ENCODE measurements at regions not wholly inside any gene's neighbourhood (a gene's known extent, or its start where the extent isn't known, plus 50 kb on each side); places are given as distances from the start of the nearest gene placed in this dataset.

DNA sequence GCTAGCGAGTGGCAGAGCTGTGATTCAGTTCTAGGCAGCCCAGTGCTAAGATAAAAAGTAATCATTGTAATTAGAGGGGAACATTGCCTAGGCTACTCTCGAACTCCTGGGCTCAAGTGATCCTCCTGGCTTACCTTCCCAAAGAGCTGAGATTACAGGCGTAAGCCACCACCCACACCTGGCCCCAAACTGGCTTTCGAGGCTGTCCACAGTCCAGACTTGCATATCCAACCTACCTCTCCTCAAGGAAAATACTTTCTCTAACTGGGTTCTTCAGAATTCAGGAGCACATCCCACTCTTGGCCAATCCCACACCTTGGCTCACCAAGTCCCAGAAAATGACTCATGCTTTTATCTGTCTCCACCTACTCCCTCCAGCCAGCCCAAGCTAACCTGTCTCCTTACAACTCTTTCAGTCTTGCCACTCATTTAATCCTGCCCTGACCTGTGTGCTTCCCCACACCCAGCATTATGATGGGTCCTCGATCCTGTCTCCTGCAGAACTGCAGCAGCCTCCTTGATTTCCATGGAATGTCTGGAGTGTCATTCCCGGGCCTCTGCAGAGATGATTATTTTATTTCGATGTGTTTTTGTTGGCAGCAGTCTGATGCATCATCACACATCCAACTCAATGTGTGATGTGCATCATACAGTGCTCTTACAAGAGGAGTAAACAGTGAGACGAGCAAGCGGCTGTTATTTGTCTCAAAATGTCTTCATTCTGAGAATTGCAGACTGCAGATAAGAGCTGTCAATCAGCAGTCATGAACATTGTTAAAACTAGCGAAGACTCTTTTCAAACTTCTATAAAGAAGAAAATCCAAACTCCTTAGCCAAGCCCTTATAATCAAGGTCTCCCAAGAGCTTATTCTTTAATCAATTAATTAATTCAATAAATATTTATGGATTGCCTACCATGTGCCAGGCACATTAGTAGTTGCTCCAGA, 167.3 kb downstream of the SEC61B start:
- TF ChIP-seq, protein P1, sequence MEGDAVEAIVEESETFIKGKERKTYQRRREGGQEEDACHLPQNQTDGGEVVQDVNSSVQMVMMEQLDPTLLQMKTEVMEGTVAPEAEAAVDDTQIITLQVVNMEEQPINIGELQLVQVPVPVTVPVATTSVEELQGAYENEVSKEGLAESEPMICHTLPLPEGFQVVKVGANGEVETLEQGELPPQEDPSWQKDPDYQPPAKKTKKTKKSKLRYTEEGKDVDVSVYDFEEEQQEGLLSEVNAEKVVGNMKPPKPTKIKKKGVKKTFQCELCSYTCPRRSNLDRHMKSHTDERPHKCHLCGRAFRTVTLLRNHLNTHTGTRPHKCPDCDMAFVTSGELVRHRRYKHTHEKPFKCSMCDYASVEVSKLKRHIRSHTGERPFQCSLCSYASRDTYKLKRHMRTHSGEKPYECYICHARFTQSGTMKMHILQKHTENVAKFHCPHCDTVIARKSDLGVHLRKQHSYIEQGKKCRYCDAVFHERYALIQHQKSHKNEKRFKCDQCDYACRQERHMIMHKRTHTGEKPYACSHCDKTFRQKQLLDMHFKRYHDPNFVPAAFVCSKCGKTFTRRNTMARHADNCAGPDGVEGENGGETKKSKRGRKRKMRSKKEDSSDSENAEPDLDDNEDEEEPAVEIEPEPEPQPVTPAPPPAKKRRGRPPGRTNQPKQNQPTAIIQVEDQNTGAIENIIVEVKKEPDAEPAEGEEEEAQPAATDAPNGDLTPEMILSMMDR (conservative IDR thresholded peaks at IDR 0.05; ENCODE audit: low read depth, low read length): no peak
- DNase-seq (ENCODE audit: low read depth): no peak
- no peak overlapping the region for H3K4me3 ChIP-seq (ENCODE audit: low read length)

DNA sequence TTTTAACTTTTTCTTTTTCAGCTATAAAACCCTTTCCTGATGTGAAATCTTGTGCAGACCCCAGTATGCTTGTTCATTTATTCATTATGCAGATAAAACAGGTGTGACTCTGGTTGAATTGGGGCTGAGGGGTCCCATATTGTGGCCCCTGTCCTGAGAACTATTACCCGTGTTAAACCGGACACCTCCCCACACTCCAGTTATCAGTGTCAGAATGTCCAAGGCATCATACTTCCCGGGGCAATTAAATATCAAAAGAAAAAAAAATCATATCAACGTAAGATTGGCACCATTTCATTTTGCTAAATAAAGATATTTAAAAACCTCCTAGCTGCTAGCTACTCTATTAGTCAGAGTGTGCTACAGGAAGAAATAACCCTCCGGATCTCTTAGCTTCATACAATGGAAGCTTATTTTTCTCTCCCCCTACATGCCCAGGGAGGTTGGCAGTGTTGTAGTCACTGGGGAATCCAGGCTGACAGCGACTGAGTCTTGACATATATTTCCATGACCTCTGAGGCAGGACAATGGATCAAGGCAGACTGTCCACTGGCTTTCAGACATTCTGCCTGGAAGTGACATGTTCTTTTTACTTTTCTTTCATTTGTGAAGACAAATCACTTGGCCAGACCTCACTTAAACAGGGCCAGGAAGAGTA, 170.0 kb downstream of the SEC61B start:
- TF ChIP-seq, protein P1 (conservative IDR thresholded peaks at IDR 0.05; ENCODE audit: low read depth, low read length): no peak
- no peak for DNase-seq (ENCODE audit: low read depth)
- no peak overlapping the region for H3K4me3 ChIP-seq (ENCODE audit: low read length)

DNA sequence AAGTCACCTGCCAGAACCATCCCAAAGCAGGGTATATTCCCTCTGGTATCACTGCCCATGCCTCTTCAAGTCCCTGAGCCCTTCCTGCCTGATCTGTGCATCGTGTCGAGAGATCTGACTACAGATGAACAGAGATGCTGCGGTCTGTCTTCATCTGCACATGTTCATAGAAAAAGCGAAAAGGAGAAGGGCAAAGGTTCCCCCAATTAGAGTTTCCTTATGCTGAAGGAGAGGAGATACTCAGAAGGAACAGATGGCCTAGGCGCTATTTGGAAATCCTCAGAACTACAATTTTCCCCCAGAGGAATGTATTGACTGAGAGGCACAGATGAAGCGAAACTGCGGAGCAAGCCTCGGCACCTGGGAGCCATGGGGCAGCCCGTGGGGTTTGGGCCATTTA, 170.9 kb downstream of the SEC61B start:
- H3K4me3 ChIP-seq (ENCODE audit: low read length): no peak overlapping the region
- TF ChIP-seq, protein P1 (conservative IDR thresholded peaks at IDR 0.05; ENCODE audit: low read depth, low read length): no peak
- no peak for DNase-seq (ENCODE audit: low read depth)

DNA sequence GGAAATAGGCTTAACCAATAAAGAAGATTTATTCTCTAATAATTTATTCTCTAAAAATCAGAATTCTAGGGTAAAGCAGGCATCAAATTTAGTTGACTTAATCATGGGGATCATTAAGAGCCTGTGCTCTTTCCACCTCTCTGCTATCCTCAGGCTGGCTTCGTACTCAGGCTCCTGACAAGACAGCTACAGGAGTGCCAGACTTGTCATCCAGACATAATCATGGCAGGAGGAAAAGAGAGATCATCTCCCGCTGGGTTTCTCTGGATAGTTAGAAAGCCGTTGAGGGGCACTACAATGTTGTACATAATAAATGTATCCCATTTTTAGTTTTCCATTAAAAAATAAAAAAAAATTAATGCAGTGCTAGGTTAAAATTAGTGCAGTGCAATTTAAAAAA, 171.9 kb downstream of the SEC61B start:
- TF ChIP-seq, protein P1 (conservative IDR thresholded peaks at IDR 0.05; ENCODE audit: low read depth, low read length): no peak
- H3K4me3 ChIP-seq (ENCODE audit: low read length): no peak overlapping the region
- DNase-seq (ENCODE audit: low read depth): no peak

DNA sequence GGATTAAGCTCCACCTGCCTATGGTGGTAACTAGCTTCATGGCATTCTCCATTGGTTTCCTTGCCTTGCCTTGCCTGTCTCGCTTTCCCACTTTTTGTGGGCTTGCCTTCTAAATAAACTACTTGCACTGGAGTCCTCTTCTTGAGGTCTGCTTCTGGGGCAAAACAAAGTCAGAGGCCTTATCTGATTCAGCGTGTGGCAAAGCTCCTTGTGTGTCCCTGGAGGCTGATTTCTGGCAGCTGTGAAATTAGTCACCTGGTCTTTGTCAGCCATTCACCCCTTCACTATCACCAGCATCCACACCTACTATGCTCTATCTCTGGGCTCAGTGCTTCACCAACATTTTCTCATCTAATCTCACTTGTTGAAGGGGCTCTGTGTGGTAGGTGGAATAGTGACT, 176.2 kb downstream of the SEC61B start:
- TF ChIP-seq, protein P1 (conservative IDR thresholded peaks at IDR 0.05; ENCODE audit: low read depth, low read length): no peak
- no peak overlapping the region for H3K4me3 ChIP-seq (ENCODE audit: low read length)
- DNase-seq (ENCODE audit: low read depth): no peak

DNA sequence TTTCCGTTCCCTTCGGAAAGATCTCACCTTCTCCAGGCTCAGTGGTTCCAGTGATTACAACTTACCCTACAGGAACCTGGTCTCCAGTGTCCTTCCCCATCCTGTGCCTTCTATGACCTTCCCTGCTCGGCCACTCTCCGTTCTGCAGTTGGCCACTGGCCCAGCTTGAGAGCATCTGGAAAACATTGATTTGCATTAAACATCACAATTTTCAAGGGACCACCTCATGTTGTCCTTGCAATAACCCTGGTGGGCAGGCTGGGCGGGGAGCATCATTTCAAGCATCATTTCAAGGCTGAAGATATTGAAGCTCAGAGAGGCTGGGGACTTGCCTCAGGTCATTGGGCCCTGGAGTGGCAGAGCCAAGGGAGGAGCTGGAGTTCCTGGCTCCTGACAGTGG, 177.4 kb downstream of the SEC61B start:
- no peak overlapping the region for H3K4me3 ChIP-seq (ENCODE audit: low read length)
- TF ChIP-seq, protein P1 (conservative IDR thresholded peaks at IDR 0.05; ENCODE audit: low read depth, low read length): no peak
- DNase-seq (ENCODE audit: low read depth): no peak
